GM12878 (cell line): ENCODE measurements at regions not wholly inside any gene's neighbourhood (a gene's known extent, or its start where the extent isn't known, plus 50 kb on each side); places are given as distances from the start of the nearest gene placed in this dataset.

ENCODE experiments used
- ATAC-seq: fragments of 200-7000 bp; cut with Tn5 transposase; 3 replicates; pipeline ENCODE4 v1.9.1; 2020; ENCODE audit warnings: mild to moderate bottlenecking, moderate library complexity
- BruUV-seq: library from RNA; stranded (reverse); fragments of 400-500 nt; replicated peaks from 2 replicates; lab custom pipeline; 2021; lab: Mats Ljungman, UMichigan
- CTCF ChIA-PET: fragments of 300-600 bp; sonication (Branson Sonifier 250); formaldehyde crosslinking; extraction: SDS; loops from one replicate; lab custom pipeline; 2021; ENCODE audit warnings: inconsistent platforms; lab: Yijun Ruan, JAX
- POLR2A ChIA-PET: fragments of 350-600 bp; formaldehyde crosslinking; extraction: SDS; loops from one replicate; lab custom pipeline; 2021; ENCODE audit warnings: inconsistent platforms; lab: Charles Lee
- RAD21 ChIA-PET: fragments of 300-600 bp; sonication (Branson Sonifier 250); formaldehyde crosslinking; loops from one replicate; lab custom pipeline; 2023; ENCODE audit warnings: antibody characterized with exemption; ENCODE audit not compliant: unreplicated experiment; lab: Charles Lee
- SMC1A ChIA-PET: fragments of 300-600 bp; sonication (Branson Sonifier 250); formaldehyde crosslinking; loops from one replicate; lab custom pipeline; 2023; ENCODE audit not compliant: unreplicated experiment, uncharacterized antibody; lab: Charles Lee
- DNase-seq: peaks from one replicate; pipeline ENCODE4 v3.0.0-alpha.2; 2011; ENCODE audit warnings: low read depth, low spot score
- FAIRE-seq: peaks from 3 replicates; lab custom pipeline; 2011; peaks lifted over from hg19 to GRCh38; lab: Jason Lieb, UNC
- H2AFZ ChIP-seq: 2 replicates; pipeline ENCODE4 v1.6.0; 2011; ENCODE audit warnings: low read depth, low read length, control low read depth; ENCODE audit not compliant: control insufficient read depth
- H3K27ac ChIP-seq: 2 replicates; pipeline ENCODE4 v1.5.1; 2011; ENCODE audit warnings: control low read depth; ENCODE audit not compliant: control insufficient read depth, insufficient read depth
- H3K27me3 ChIP-seq, 2 experiments: replicated peaks in 1 of 2; 2 replicates each; pipeline versions ENCODE4 v1.6.0 to v1.6.1; 2011; ENCODE audit warnings: low read length in 1 of 2; ENCODE audit not compliant: control insufficient read depth in 2 of 2, insufficient read depth in 2 of 2
- H3K36me3 ChIP-seq, 2 experiments: 2 replicates each; pipeline ENCODE4 v1.5.1; 2011; ENCODE audit warnings: low read length in 1 of 2; ENCODE audit not compliant: control insufficient read depth in 2 of 2, insufficient read depth in 2 of 2
- H3K4me1 ChIP-seq: 2 replicates; pipeline ENCODE4 v1.6.1; 2011; ENCODE audit warnings: mild to moderate bottlenecking, low read length, moderate library complexity, mixed read lengths; ENCODE audit not compliant: control insufficient read depth, insufficient read depth
- H3K4me2 ChIP-seq: 2 replicates; pipeline ENCODE4 v1.6.0; 2011; ENCODE audit warnings: control low read depth; ENCODE audit not compliant: control insufficient read depth, insufficient read depth
- H3K4me3 ChIP-seq: fragments of 200-600 bp; sonication (generic); 2 replicates; pipeline ENCODE4 v1.5.1; 2016
- H3K79me2 ChIP-seq: 2 replicates; pipeline ENCODE4 v1.6.0; 2011; ENCODE audit warnings: low read length; ENCODE audit not compliant: control insufficient read depth, insufficient read depth
- H3K9ac ChIP-seq: 2 replicates; pipeline ENCODE4 v1.8.0; 2011; ENCODE audit warnings: low read length, control low read depth, mixed read lengths; ENCODE audit not compliant: control insufficient read depth, insufficient read depth
- H3K9me3 ChIP-seq: replicated peaks from 3 replicates; pipeline ENCODE4 v1.5.1; 2011; ENCODE audit warnings: mild to moderate bottlenecking, low read length; ENCODE audit not compliant: control insufficient read depth, insufficient read depth
- H4K20me1 ChIP-seq: 2 replicates; pipeline ENCODE4 v1.6.0; 2011; ENCODE audit not compliant: control insufficient read depth, insufficient read depth
- ATF2 ChIP-seq: IDR thresholded peaks from 2 replicates; pipeline ENCODE4 v1.6.1; 2012; ENCODE audit warnings: low read length, inconsistent platforms
- CBFB ChIP-seq: IDR thresholded peaks from 2 replicates; pipeline ENCODE4 v1.6.1; 2016; ENCODE audit warnings: antibody characterized with exemption, low read depth
- GABPA ChIP-seq: IDR thresholded peaks from 2 replicates; pipeline ENCODE4 v1.6.1; 2014; ENCODE audit warnings: antibody characterized with exemption, low read depth, mild to moderate bottlenecking, inconsistent platforms
- IKZF1 ChIP-seq: fragments of 450-650 bp; conservative IDR thresholded peaks from 2 replicates; pipeline ENCODE4 v1.6.1; 2017; ENCODE audit warnings: antibody characterized with exemption, mild to moderate bottlenecking
- IKZF2 ChIP-seq, 2 experiments: fragments of 450-650 bp; IDR thresholded peaks; 2 replicates each; pipeline ENCODE4 v1.6.1; 2017; ENCODE audit warnings: mild to moderate bottlenecking in 2 of 2, moderate library complexity in 2 of 2
- IRF4 ChIP-seq: IDR thresholded peaks from 2 replicates; pipeline ENCODE4 v1.6.1; 2011; ENCODE audit warnings: low read depth, low read length
- MYB ChIP-seq: fragments of 150-350 bp; IDR thresholded peaks from 2 replicates; pipeline ENCODE4 v1.6.1; 2014; ENCODE audit warnings: mild to moderate bottlenecking, low read depth, low read length, borderline replicate concordance
- PAX8 ChIP-seq: fragments of 450-650 bp; IDR thresholded peaks from 2 replicates; pipeline ENCODE4 v1.6.1; 2017; ENCODE audit warnings: mild to moderate bottlenecking, moderate library complexity
- POLR2A ChIP-seq: IDR thresholded peaks from 2 replicates; pipeline ENCODE4 v1.6.1; 2011; ENCODE audit warnings: low read depth, mild to moderate bottlenecking, low read length
- RAD51 ChIP-seq: fragments of 450-650 bp; IDR thresholded peaks from 2 replicates; pipeline ENCODE4 v1.6.1; 2016; ENCODE audit warnings: moderate library complexity, mild to moderate bottlenecking, inconsistent platforms
- RUNX3 ChIP-seq: IDR thresholded peaks from 2 replicates; pipeline ENCODE4 v1.6.1; 2012; ENCODE audit warnings: low read length, inconsistent platforms
- SPI1 ChIP-seq: IDR thresholded peaks from 2 replicates; pipeline ENCODE4 v1.6.1; 2011; ENCODE audit warnings: low read depth, mild to moderate bottlenecking, low read length, moderate library complexity, borderline replicate concordance; ENCODE audit not compliant: insufficient read depth
- ZBTB40 ChIP-seq: fragments of 450-650 bp; IDR thresholded peaks from 2 replicates; pipeline ENCODE4 v1.6.1; 2016; ENCODE audit warnings: mild to moderate bottlenecking, moderate library complexity, borderline replicate concordance
- WGBS: methylation state at CpG from one replicate; pipeline ENCODE4 v1.1.6; 2016; ENCODE audit warnings: low lambda C conversion rate; ENCODE audit not compliant: insufficient replicate concordance, insufficient coverage; ENCODE audit errors: missing lambda C conversion rate; 5-methylcytosine and 5-hydroxymethylcytosine counted together
- in situ Hi-C: fragments of 300-500 bp; cut with MboI; formaldehyde crosslinking; loops from 9 replicates; pipeline ENCODE4 v1.14.3; 2018; ENCODE audit warnings: mixed read lengths
- intact Hi-C: fragments of 100-400 bp; cut with micrococcal nuclease; formaldehyde crosslinking; loops from one replicate; pipeline ENCODE4 v1.14.2; 2022; ENCODE audit not compliant: unreplicated experiment

DNA sequence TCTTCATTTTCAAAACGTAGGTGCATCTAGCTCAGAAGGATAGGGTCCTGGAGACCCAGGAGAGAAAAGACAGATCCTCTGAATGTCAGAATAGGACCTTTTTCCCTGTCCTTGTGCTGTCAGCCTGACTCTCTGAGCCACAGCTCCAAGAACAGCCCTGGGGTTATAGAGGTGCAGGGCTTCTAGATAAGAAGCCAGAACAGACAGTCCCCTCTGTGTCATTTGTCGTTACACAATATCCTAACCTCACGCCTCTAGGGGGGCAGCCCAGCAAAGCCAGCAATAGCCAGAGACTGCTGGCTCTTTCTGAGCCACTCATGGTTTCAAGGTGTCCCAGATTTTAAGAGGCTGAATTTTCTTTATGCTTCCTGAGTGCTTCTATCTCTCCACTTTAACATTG is 153.2 kb upstream of the THBS1 start:
- H2AFZ ChIP-seq = no peak overlapping the region
- ATAC-seq (peak; percentile 46), DNase-seq (no peak)
- in situ Hi-C loops = no loop called here
- CTCF ChIA-PET = interaction anchor here (1.2 kb wide), 1 partner anchor 74 kb away, joined by 3 read pairs; no protein-coding TSS in a partner anchor
- no peaks in the 10 kb centered on the region for H3K27me3 ChIP-seq
- WGBS = 0% methylated on average over 3 of the region's 3 CpGs
- no peaks in the 10 kb centered on the region; the same call in 2 of the 3 replicates for H3K9me3 ChIP-seq
- no peak overlapping the region; the same call in 1 of the 2 replicates for H3K4me3 ChIP-seq
- H3K9ac ChIP-seq = no peak overlapping the region
- RAD21 ChIA-PET = no interaction called here
- H3K79me2 ChIP-seq = no peaks in the 10 kb centered on the region
- H4K20me1 ChIP-seq = no peaks in the 10 kb centered on the region
- H3K4me2 ChIP-seq = peak overlapping the region; percentile 68; the same call in 1 of the 2 replicates
- no peaks in the 10 kb centered on the region for H3K36me3 ChIP-seq
- POLR2A ChIA-PET = no interaction called here
- no peak overlapping the region for H3K27ac ChIP-seq
- TF ChIP-seq IRF4 (no peak), CBFB (no peak)
- TF ChIP-seq, all 136 proteins: peak for 0
- intact Hi-C loops = loop anchor here (5.0 to 10.0 kb wide), 2 partner anchors 125 to 293 kb away; no protein-coding TSS in a partner anchor
- H3K4me1 ChIP-seq = peaks cover 25% of the 10 kb centered on the region
- FAIRE-seq = no peak
- SMC1A ChIA-PET = interaction anchor here (0.8 to 0.9 kb wide), 2 partner anchors 34 to 255 kb away, joined by 3 read pairs; no protein-coding TSS in a partner anchor
- BruUV-seq = no TSS peak

GRCh38 chr15:39429898-39430357 is 151.0 kb upstream of the THBS1 start:
- Histone ChIP-seq H2AFZ (peak overlapping the region; percentile 43), H3K4me2 (no peak overlapping the region; the same call in 1 of the 2 replicates), H3K27me3 (no peaks in the 10 kb centered on the region), H3K9me3 (no peaks in the 10 kb centered on the region; the same call in 2 of the 3 replicates), H3K79me2 (no peaks in the 10 kb centered on the region), H3K4me3 (no peak overlapping the region), H3K9ac (no peak overlapping the region), H3K27ac (peak overlapping the region; percentile 9; the same call in 1 of the 2 replicates), H4K20me1 (no peaks in the 10 kb centered on the region), H3K36me3 (no peaks in the 10 kb centered on the region), H3K4me1 (peaks cover 25% of the 10 kb centered on the region)
- intact Hi-C loops = loop anchor here (5.0 to 10.0 kb wide), 2 partner anchors 122 to 295 kb away; no protein-coding TSS in a partner anchor
- WGBS = 1% methylated on average over 3 of the region's 3 CpGs
- ATAC-seq (peak; percentile 45), DNase-seq (no peak), FAIRE-seq (peak; percentile 38)
- SMC1A ChIA-PET = no interaction called here
- RAD21 ChIA-PET = no interaction called here
- POLR2A ChIA-PET = no interaction called here
- CTCF ChIA-PET = interaction anchor here (1.0 kb wide), 1 partner anchor 328 kb away, joined by 3 read pairs; no protein-coding TSS in a partner anchor
- in situ Hi-C loops = no loop called here
- BruUV-seq = no TSS peak
- TF ChIP-seq IKZF2 (IDR thresholded peaks at IDR 0.05) (peak; percentile 36 to 43; a peak in 2 of 4 replicates), ZBTB40 (no peak), SPI1 (peak; percentile 29; the same call in 1 of the 2 replicates), ATF2 (peak; percentile 32; the same call in 1 of the 2 replicates), MYB (no peak), GABPA (no peak), RAD51 (no peak), RUNX3 (0 out of 2 replicates have a peak, but pooled peaks have one; percentile 14), PAX8 (no peak), IKZF1 (0 out of 2 replicates have a peak, but pooled peaks have one; percentile 17), POLR2A (no peak)
